Panc1 (cell line): ENCODE measurements at regions not wholly inside any gene's neighbourhood (a gene's known extent, or its start where the extent isn't known, plus 50 kb on each side); places are given as distances from the start of the nearest gene placed in this dataset.

Source experiments
- ATAC-seq: fragments of 200-7000 bp; cut with Tn5 transposase; 2 replicates; pipeline ENCODE4 v1.9.1; 2020; ENCODE audit warnings: mild to moderate bottlenecking, moderate library complexity
- BruUV-seq: library from RNA; stranded (reverse); fragments of 400-500 nt; replicated peaks from 2 replicates; lab custom pipeline; 2021; lab: Mats Ljungman, UMichigan
- CTCF ChIA-PET: fragments of 300-600 bp; sonication (Branson Sonifier 250); formaldehyde crosslinking; loops from one replicate; lab custom pipeline; 2022; ENCODE audit warnings: antibody characterized with exemption; lab: Charles Lee
- POLR2A ChIA-PET: fragments of 300-600 bp; sonication (Branson Sonifier 250); formaldehyde crosslinking; loops from one replicate; lab custom pipeline; 2022; ENCODE audit warnings: antibody characterized with exemption; lab: Charles Lee
- DNase-seq: peaks from one replicate; pipeline ENCODE4 v3.0.0-alpha.2; 2010; ENCODE audit warnings: low read depth, low spot score
- H3K27ac ChIP-seq: 2 replicates; pipeline ENCODE4 v1.5.1; 2011; ENCODE audit warnings: mild to moderate bottlenecking, low read length, inconsistent platforms
- H3K27me3 ChIP-seq: fragments of 200-500 bp; sonication (Bioruptor generic); 2 replicates; pipeline ENCODE4 v1.6.0; 2014; ENCODE audit warnings: low read length, inconsistent platforms; ENCODE audit not compliant: control insufficient read depth, insufficient read depth
- H3K36me3 ChIP-seq: fragments of 200-500 bp; sonication (Bioruptor generic); 2 replicates; pipeline ENCODE4 v1.5.1; 2014; ENCODE audit warnings: inconsistent platforms, mild to moderate bottlenecking, low read length, moderate library complexity; ENCODE audit not compliant: control insufficient read depth, insufficient read depth
- H3K4me1 ChIP-seq: 2 replicates; pipeline ENCODE4 v1.5.1; 2011; ENCODE audit warnings: inconsistent platforms, mild to moderate bottlenecking, low read length, moderate library complexity; ENCODE audit not compliant: control insufficient read depth, insufficient read depth
- H3K4me3 ChIP-seq, 2 experiments: 2 replicates each; pipeline ENCODE4 v1.5.1; 2011 to 2012; ENCODE audit warnings: low read depth in 2 of 2, low read length in 2 of 2, mild to moderate bottlenecking in 2 of 2, inconsistent platforms in 1 of 2, moderate library complexity in 1 of 2
- H3K9me3 ChIP-seq: fragments of 200-500 bp; sonication (Bioruptor generic); 2 replicates; pipeline ENCODE4 v1.5.1; 2014; ENCODE audit warnings: low read depth, mild to moderate bottlenecking, inconsistent platforms, low read length, moderate library complexity; ENCODE audit not compliant: control insufficient read depth, insufficient read depth
- CTCF ChIP-seq: fragments of 450-650 bp; IDR thresholded peaks from 2 replicates; pipeline ENCODE4 v1.5.1; 2017; ENCODE audit warnings: mild to moderate bottlenecking
- POLR2AphosphoS5 ChIP-seq: IDR thresholded peaks from 2 replicates; pipeline ENCODE4 v1.6.1; 2012; ENCODE audit warnings: mild to moderate bottlenecking, low read depth, low read length, moderate library complexity
- REST ChIP-seq, 2 experiments: IDR thresholded peaks; 2 replicates each; pipeline ENCODE4 v1.6.1; 2011 to 2012; ENCODE audit warnings: low read depth in 2 of 2, control low read depth in 1 of 2, low read length in 1 of 2, mild to moderate bottlenecking in 1 of 2, moderate library complexity in 1 of 2; ENCODE audit not compliant: insufficient read depth in 1 of 2
- SIN3A ChIP-seq: IDR thresholded peaks from 2 replicates; pipeline ENCODE4 v1.6.1; 2012; ENCODE audit warnings: low read depth, mild to moderate bottlenecking, low read length, moderate library complexity, borderline replicate concordance; ENCODE audit not compliant: insufficient read depth
- TCF7L2 ChIP-seq: IDR thresholded peaks from 2 replicates; pipeline ENCODE4 v1.6.1; 2011; ENCODE audit warnings: mild to moderate bottlenecking, low read depth, low read length, inconsistent platforms
- in situ Hi-C: cut with HindIII; loops from 2 replicates; pipeline ENCODE4 v1.10.0; 2016; ENCODE audit warnings: low sequenced_read_pairs, low pct_unique_long_range_greater_than_20kb
- intact Hi-C: fragments of 100-400 bp; cut with micrococcal nuclease; formaldehyde crosslinking; loops from one replicate; pipeline ENCODE4 v1.10.0; 2022; ENCODE audit not compliant: unreplicated experiment

GRCh38 chr2:181174611-181175580 lies 194.5 kb downstream of the UBE2E3 start:
- Histone ChIP-seq H3K9me3 (no peaks in the 10 kb centered on the region), H3K27ac (no peak overlapping the region), H3K4me3 (no peak overlapping the region), H3K4me1 (no peaks in the 10 kb centered on the region), H3K36me3 (no peaks in the 10 kb centered on the region; the same call in 1 of the 2 replicates), H3K27me3 (no peaks in the 10 kb centered on the region)
- ATAC-seq, result no peak
- BruUV-seq, result no TSS peak
- intact Hi-C loops, result no loop called here
- DNase-seq, result no peak
- TF ChIP-seq SIN3A, result no peak
- no peak for TF ChIP-seq POLR2AphosphoS5
- no peak for TF ChIP-seq CTCF
- TF ChIP-seq REST (IDR thresholded peaks at IDR 0.05; ENCODE audit: insufficient read depth in 1 of 2, low read depth in 2 of 2, low read length in 1 of 2), result no peak
- no peak for TF ChIP-seq TCF7L2
- ChIA-PET CTCF (no interaction called here), POLR2A (no interaction called here)
- in situ Hi-C loops, result no loop called here

DNA sequence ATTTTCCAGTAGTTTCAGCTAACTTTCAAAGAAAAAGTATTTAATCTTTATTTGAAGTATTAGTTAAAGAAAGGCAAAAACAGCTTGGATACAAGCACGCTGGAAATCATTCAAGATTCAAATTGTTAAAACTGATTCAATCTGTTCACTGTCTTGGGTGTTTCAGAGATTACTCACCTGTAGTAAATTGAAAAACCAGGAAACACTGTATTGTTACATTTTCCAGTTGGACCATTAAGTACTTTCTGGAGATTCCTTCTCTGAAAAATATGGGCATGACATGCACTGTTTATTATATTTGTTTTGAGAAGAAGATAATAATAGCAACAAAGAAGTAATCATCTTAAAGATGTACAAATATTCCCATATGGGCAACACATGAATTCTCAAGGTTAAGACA lies 196.1 kb downstream of the UBE2E3 start:
- Histone ChIP-seq H3K27me3 (no peaks in the 10 kb centered on the region), H3K4me3 (no peak overlapping the region), H3K4me1 (no peaks in the 10 kb centered on the region), H3K9me3 (no peaks in the 10 kb centered on the region), H3K36me3 (no peaks in the 10 kb centered on the region), H3K27ac (no peak overlapping the region)
- POLR2A ChIA-PET, result interaction anchor here (0.6 kb wide), 1 partner anchor 52 kb away, joined by 4 read pairs; no protein-coding TSS in a partner anchor
- no peak for TF ChIP-seq SIN3A
- no peak for TF ChIP-seq TCF7L2
- TF ChIP-seq REST (IDR thresholded peaks at IDR 0.05; ENCODE audit: insufficient read depth in 1 of 2, low read depth in 2 of 2, low read length in 1 of 2), result no peak
- no peak for TF ChIP-seq POLR2AphosphoS5
- no peak for TF ChIP-seq CTCF
- in situ Hi-C loops (no loop called here), intact Hi-C loops (no loop called here)
- CTCF ChIA-PET, result no interaction called here
- no TSS peak for BruUV-seq
- DNase-seq, result no peak
- no peak for ATAC-seq
